Breast epithelium (tissue), 3 donors: ENCODE measurements at regions not wholly inside any gene's neighbourhood (a gene's known extent, or its start where the extent isn't known, plus 50 kb on each side); places are given as distances from the start of the nearest gene placed in this dataset.

ENCODE experiments used
- CTCF ChIP-seq, 3 donors: fragments of 450-650 bp; IDR thresholded peaks; one replicate each; pipeline ENCODE4 v1.5.1; 2016 to 2017; ENCODE audit warnings: antibody characterized with exemption in 3 of 3, mild to moderate bottlenecking in 3 of 3, moderate library complexity in 3 of 3
- POLR2A ChIP-seq: fragments of 450-650 bp; IDR thresholded peaks from one replicate; pipeline ENCODE4 v1.6.1; 2016; ENCODE audit warnings: antibody characterized with exemption, mild to moderate bottlenecking, moderate library complexity
- POLR2AphosphoS5 ChIP-seq, 3 donors: sonication (generic); formaldehyde crosslinking; IDR thresholded peaks; one replicate each; pipeline ENCODE4 v1.6.1; 2017; ENCODE audit warnings: antibody characterized with exemption in 3 of 3

GRCh38 chr1:216793303-216793702 lies 70.1 kb upstream of the ESRRG start:
- TF ChIP-seq CTCF (IDR thresholded peaks at IDR 0.05) (no peak), POLR2A (no peak), POLR2AphosphoS5 (IDR thresholded peaks at IDR 0.05) (no peak)
